Mucosa of descending colon (tissue), 3 donors: ENCODE measurements at regions not wholly inside any gene's neighbourhood (a gene's known extent, or its start where the extent isn't known, plus 50 kb on each side); places are given as distances from the start of the nearest gene placed in this dataset.
A peak's percentile ranks its signal among the peaks of the same experiment; 100 is the strongest.

ENCODE experiments used
- ATAC-seq: fragments of 200-7000 bp; cut with Tn5 transposase; one replicate; pipeline ENCODE4 v1.9.1; 2020; ENCODE audit warnings: mild to moderate bottlenecking, moderate library complexity
- DNase-seq, 3 donors: peaks; one replicate each; pipeline ENCODE4 v3.0.0-alpha.2; 2020
- H3K36me3 ChIP-seq: fragments of 200-600 bp; one replicate; pipeline ENCODE4 v1.8.0; 2021; ENCODE audit warnings: low read depth, mild to moderate bottlenecking
- H3K4me1 ChIP-seq: fragments of 200-600 bp; one replicate; pipeline ENCODE4 v1.8.0; 2021; ENCODE audit warnings: low read depth, mild to moderate bottlenecking
- H3K4me3 ChIP-seq: fragments of 200-600 bp; one replicate; pipeline ENCODE4 v1.8.0; 2021; ENCODE audit warnings: mild to moderate bottlenecking
- H3K9me3 ChIP-seq: fragments of 200-600 bp; one replicate; pipeline ENCODE4 v1.8.0; 2021; ENCODE audit warnings: mild to moderate bottlenecking
- intact Hi-C, 2 donors: fragments of 100-400 bp; cut with DNase I in 1 of 2; cut with micrococcal nuclease in 1 of 2; formaldehyde crosslinking; loops; one replicate each; pipeline versions ENCODE4 v1.11.0 to v1.11.1; 2022; cut with DNase I, micrococcal nuclease
- TF ChIP-seq, protein P1 (sequence below): fragments of 200-600 bp; IDR thresholded peaks from one replicate; pipeline ENCODE4 v1.8.0; 2022; ENCODE audit warnings: antibody characterized with exemption, mild to moderate bottlenecking
- donor health status: DM: no; HTN: no; CAD: no; lungs with moderate emphysema.
- donor health status: DM: no; HTN: no; CAD: no.
- donor health status: DM: no; HTN: yes; CAD: no.

DNA sequence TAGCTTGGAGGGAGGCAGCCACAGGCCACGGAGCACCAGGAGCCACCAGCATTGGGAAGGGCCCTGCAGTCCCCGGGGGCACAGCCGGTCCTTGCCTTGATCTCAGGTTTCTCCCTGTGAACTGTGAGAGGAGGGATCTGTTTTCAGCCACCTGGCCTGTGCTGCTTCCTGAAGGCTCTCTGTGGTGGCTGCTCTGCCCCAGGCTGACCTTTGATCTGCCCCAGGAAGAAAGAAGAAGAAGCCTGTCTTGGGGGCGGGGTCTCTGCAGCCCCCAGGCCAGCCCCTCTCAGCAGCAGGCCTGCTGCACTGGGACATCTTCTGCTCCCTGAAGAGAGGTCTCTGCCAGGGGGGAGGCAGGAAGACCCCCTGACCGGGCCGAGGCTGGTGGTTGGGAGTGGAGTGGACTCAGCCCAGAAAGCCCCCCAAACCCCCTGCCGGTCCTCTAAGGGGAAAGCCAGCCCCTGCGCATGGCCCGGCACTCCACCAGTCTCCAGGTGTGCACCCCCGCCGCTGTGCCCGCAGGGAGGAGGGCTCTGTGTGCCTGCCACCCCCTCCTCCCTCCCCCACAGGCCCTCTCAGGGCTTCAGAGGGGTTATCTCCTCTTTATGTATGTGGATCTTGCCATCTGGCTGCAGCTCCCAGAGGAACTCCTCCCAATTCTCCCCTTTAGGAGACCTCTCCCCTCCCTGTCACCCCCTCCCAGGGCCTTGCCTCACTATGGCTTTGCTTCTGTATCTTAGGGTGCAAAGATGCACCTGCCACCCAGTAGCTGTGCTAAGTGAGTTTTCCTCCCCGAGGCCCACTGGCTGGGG lies 675.3 kb downstream of the BRD1 start:
- Histone ChIP-seq H3K4me3 (no peak overlapping the region), H3K4me1 (no peaks in the 10 kb centered on the region), H3K9me3 (no peaks in the 10 kb centered on the region), H3K36me3 (no peaks in the 10 kb centered on the region)
- peak in 1 of 3 donors; percentile 33 for DNase-seq
- intact Hi-C loops: no loop called here
- ATAC-seq: peak; percentile 17
- TF ChIP-seq, protein P1, sequence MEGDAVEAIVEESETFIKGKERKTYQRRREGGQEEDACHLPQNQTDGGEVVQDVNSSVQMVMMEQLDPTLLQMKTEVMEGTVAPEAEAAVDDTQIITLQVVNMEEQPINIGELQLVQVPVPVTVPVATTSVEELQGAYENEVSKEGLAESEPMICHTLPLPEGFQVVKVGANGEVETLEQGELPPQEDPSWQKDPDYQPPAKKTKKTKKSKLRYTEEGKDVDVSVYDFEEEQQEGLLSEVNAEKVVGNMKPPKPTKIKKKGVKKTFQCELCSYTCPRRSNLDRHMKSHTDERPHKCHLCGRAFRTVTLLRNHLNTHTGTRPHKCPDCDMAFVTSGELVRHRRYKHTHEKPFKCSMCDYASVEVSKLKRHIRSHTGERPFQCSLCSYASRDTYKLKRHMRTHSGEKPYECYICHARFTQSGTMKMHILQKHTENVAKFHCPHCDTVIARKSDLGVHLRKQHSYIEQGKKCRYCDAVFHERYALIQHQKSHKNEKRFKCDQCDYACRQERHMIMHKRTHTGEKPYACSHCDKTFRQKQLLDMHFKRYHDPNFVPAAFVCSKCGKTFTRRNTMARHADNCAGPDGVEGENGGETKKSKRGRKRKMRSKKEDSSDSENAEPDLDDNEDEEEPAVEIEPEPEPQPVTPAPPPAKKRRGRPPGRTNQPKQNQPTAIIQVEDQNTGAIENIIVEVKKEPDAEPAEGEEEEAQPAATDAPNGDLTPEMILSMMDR: no peak

GRCh38 chr22:49151256-49152126 lies 676.2 kb downstream of the BRD1 start:
- intact Hi-C loops: no loop called here
- Histone ChIP-seq H3K36me3 (no peaks in the 10 kb centered on the region), H3K4me1 (no peaks in the 10 kb centered on the region), H3K9me3 (no peaks in the 10 kb centered on the region), H3K4me3 (no peak overlapping the region)
- ATAC-seq (no peak), DNase-seq (peak in 1 of 3 donors; percentile 41)
- TF ChIP-seq, protein P1: no peak

DNA sequence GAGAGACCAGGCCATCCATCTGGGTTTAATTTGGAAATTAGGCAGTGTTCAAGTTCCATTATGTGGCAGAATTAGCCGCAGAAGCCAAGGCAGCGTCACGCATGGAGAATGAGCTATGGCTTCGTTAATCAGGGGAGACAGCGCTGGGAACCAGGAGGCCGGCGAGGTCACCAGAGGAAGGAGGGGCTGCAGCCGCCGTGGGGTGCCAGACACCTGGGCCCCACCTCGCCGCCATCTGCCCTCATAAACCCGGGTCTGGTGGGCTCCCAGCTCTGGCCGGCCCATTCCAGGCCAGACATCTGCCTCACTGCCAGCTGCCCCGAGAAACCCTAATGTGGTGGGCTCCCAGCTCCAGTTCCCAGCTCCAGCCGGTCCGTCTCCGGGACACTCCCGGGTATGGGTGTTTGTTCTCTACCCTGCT lies 676.9 kb downstream of the BRD1 start:
- TF ChIP-seq, protein P1: no peak
- Histone ChIP-seq H3K4me1 (no peaks in the 10 kb centered on the region), H3K36me3 (no peaks in the 10 kb centered on the region), H3K4me3 (no peak overlapping the region), H3K9me3 (no peaks in the 10 kb centered on the region)
- intact Hi-C loops: no loop called here
- no peak for ATAC-seq
- DNase-seq: peak in 1 of 3 donors; percentile 36

DNA sequence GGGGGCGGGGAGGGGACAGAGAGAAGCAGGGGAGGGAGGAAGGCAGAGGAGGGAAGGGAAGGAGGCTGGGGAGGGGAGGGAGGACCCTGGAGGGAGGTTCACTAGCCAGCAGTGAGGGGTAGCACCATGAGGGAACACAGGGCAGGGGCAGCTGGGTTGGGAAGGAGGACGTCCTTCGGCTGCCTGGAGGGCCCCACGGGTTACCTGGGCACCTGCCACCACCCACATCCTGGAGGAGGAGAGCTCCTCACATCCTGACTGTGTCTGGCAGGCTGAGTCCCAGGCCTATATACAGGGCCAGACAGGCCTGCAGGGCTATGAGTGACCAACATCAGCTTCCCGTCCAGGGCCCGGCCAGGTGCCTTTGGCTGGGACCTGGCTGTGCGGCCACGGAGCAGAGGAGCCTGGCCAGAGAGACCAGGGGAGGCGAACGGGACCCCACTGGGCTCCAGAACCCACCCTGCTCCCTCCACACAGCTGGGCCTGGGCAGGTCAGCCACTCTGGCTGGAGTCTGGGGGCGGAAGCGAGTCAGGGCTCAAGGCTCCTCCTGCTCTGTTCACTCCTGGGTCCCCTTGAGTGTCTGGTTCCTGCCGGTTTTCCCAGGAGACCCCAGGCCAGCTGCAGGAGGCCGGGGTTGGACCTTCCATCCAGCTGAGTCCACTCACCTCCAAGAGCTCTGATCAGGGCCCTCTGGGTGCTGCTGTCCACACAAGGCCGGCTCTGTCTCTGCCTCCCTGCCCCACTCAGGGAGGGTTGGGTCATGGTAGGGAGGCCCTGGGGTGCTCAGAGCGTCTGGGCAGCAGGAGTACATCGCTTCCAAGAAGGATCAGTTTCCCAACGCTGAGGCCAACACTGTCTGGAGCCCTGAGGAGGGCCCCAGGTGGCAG lies 677.7 kb downstream of the BRD1 start:
- no peak for ATAC-seq
- Histone ChIP-seq H3K4me1 (no peaks in the 10 kb centered on the region), H3K9me3 (no peaks in the 10 kb centered on the region), H3K4me3 (no peak overlapping the region), H3K36me3 (no peaks in the 10 kb centered on the region)
- intact Hi-C loops: no loop called here
- TF ChIP-seq, protein P1: no peak
- no peak for DNase-seq

DNA sequence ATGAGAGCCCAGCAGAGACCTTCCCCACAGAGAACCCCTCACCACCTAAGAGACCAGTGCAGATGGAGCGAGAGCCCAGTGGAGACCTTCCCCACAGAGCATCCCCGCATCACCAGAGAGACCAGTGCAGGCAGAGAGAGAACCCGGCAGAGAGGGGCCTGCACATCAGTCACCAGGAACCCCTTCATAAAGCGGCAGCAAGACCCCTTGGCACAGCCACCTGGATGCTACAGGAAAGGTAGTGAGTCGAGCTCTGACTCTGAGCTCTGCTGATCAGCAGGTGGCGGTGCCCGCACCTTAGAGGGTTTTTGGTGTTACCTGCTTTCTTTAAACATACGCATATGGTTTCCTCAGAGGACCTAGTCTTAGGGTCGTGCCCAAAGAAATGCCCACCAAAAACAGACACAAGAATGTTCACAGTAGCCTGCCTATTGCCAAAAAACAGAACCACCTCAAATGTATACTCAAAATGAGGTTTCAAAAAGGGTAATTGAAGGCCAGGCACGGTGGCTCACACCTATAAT lies 678.7 kb downstream of the BRD1 start:
- ATAC-seq (no peak), DNase-seq (no peak)
- intact Hi-C loops: no loop called here
- Histone ChIP-seq H3K4me1 (no peaks in the 10 kb centered on the region), H3K36me3 (no peaks in the 10 kb centered on the region), H3K9me3 (no peaks in the 10 kb centered on the region), H3K4me3 (no peak overlapping the region)
- TF ChIP-seq, protein P1: no peak
